ENCODE measurements at regions not wholly inside any gene's neighbourhood (a gene's known extent, or its start where the extent isn't known, plus 50 kb on each side); places are given as distances from the start of the nearest gene placed in this dataset.
"Not testable (repeated sequence)": the region's sequence is repeated elsewhere in the genome, so short reads cannot be mapped to it uniquely, and the experiment has no call there.

DNA sequence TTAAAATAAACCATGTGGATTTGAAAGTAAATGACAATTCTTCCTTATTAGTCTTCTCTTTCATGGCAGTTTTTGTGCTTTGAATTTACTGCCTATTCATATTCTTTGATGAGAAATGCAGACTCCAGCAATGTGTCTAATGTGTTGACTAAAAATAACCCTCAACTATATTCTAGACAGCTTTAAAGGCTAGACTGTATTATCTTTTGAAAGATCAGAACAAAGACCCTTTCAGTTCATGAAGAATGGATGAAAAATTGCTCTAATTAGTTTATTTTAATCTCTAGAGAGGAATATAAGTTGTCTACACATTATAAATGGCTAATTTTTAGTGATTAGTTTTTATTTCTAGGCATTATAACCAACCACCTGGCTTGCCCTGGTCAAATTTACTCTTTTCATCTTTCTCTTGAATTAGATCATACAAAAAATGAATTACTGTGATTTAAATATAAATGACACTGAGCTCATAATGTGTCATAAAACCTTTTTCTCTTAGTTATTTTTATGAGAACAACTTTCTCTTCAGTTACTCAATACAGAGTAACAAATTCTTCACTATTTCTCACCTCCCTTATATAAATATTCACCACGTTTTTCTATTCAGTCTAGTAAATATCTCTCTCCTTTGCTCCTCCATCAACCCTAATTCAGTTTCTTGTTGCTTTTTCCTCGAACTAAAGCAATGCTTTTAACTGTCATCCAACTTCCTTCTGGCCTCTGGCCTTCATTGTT is 428.5 kb upstream of the TMPRSS15 start:
- no peak for DNase-seq (ENCODE audit: low read depth)

GRCh38 chr21:18832950-18833349 is 429.4 kb upstream of the TMPRSS15 start:
- no peak for DNase-seq (ENCODE audit: low read depth)

DNA sequence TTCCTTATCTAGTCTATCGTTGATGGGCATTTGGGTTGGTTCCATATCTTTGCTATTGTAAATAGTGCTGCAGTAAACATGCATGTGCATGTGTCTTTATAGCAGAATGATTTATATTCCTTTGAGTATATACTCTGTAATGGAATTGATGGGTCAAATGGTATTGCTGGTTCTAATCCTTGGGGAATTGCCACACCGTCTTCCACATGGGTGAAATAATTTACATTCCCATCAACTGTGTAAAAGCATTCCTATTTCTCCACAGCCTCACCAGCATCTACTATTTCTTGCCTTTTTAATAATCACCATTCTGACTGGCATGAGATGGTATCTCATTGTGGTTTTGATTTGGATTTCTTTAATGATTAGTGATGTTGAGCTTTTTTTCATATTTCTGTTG is 430.5 kb upstream of the TMPRSS15 start:
- DNase-seq (ENCODE audit: low read depth) = not testable (repeated sequence)

GRCh38 chr21:18840239-18840638 is 436.7 kb upstream of the TMPRSS15 start:
- no peak for DNase-seq (ENCODE audit: low read depth)

GRCh38 chr21:18857606-18858005 is 454.0 kb upstream of the TMPRSS15 start:
- not testable (repeated sequence) for DNase-seq (ENCODE audit: low read depth)

GRCh38 chr21:18869104-18869503 is 465.5 kb upstream of the TMPRSS15 start:
- no peak for DNase-seq (ENCODE audit: low read depth)

- no peak for DNase-seq (ENCODE audit: low read depth)
These were observed 474.3 kb upstream of the TMPRSS15 start for GRCh38 chr21:18877917-18878316.

DNA sequence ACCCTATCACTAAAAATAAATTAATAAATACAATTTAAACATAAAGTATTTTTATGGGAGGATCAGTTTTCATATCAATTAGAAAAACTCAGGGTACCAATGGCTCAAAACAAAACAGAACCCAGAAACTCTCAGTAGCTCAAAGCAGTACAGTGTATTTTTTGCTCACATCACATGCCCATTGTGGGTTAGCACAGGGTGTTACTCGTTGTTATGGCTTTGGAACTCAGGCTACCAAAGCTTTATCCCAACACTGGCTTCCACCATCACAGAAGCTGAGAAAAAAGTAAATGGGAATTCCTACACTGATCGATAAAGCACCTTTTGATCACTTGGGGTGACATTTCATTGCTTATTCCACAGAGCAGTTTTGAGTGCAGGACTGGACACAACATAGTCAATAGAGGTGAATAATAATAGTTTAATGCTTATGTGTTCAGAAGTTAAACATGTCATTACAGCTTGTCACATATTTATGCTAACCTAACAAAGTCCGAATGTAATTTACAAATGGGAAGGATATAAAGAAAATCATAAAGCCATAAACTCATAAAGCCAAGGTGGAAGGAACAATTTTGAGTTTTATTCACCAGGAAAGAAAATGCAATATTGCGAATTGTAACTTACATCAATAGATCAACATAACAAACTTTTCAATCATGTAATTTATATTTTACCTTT is 484.5 kb upstream of the TMPRSS15 start:
- DNase-seq (ENCODE audit: low read depth) = no peak

DNA sequence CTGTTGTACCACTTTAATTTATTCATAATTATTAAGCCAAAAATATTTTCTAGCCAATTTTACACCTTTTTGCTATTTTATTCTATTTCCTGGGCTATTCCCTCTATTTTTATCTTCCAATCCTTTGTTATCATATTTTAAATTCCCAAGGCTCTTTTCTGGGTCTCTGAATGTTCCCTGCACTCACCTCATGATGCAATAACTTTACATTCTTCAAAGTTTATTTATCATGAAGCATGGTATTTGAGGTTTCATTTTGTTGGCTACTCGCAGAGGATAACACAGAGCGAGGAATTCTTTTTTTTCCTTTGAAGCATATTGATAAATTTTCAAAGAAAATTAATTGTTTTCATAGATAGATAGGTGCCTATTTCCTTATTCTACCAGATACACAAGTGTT is 489.8 kb upstream of the TMPRSS15 start:
- DNase-seq (ENCODE audit: low read depth) = no peak

DNA sequence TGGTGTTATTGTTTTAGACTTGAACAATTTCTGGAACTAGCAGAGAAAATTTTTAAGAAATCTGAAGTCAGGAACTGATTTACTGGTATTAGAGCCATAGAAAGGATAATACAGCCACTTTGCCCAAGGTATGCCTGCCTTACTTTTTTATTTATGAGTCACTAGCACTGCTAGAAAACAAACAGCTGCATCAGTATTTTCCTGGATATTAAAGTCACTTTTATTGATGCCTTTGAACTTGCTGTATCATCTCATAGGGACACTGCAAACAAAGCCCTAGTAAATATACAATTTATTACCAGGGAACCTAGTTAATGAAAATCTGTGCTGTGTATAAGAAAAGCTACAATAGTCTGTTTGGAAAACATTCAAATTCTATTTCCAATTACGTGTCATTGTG is 490.8 kb upstream of the TMPRSS15 start:
- DNase-seq (ENCODE audit: low read depth) = no peak

DNA sequence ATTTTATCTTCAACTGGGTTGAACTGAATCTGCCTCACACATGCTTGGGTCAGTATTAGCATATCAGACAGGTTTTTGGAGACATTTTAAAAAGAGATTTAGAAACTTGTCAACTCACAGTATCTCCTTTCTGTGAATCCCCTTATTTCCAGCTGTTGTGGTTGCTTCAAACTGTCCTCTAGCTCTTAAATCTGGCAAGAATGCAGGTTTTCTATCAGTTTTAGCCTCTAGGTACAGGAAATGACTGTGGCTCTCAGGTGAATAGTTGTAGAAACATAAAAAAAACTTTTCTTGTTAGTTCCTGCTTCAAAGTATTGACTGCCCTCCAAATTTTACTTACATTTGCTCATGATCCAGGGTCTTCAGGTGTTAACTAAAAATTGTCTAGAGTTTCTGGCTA is 495.7 kb upstream of the TMPRSS15 start:
- no peak for DNase-seq (ENCODE audit: low read depth)

DNA sequence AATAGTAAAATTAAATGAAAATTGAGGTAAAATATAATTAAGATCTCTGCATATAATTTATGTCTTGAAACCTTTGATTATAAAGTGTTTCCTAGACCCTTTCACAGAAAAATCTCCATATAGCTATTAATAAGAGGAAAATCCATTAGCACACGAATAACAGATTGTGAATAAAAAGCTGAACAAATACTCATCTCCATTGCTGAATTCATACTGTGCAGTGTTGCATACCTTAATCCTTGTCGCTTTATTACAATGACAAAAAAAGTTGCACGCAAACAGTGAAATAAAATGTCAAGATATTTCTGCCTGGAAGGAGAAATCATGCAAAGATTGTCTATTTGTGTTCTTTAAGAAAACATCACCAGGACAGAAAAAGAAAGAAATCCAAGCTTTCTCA is 499.1 kb upstream of the TMPRSS15 start:
- DNase-seq (ENCODE audit: low read depth) = no peak

DNA sequence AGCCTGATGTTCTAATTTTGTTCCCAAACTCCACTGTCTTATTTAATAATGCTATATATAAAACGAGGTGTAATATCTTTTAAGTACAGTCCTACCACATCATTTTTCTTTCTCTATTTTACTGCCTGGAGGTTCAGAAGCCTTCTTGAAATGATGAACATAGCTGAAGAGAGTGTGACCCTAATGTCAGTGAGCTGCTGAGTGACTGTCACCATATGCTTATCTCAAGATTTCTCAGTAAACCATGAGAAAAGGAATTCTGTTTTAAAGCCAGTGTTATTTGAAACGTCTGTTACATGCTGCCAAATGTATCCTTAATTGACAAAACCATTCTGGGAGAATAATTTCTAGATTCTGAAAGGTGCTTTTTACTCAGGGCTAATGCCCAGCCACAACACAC is 503.5 kb upstream of the TMPRSS15 start:
- DNase-seq (ENCODE audit: low read depth) = no peak

DNA sequence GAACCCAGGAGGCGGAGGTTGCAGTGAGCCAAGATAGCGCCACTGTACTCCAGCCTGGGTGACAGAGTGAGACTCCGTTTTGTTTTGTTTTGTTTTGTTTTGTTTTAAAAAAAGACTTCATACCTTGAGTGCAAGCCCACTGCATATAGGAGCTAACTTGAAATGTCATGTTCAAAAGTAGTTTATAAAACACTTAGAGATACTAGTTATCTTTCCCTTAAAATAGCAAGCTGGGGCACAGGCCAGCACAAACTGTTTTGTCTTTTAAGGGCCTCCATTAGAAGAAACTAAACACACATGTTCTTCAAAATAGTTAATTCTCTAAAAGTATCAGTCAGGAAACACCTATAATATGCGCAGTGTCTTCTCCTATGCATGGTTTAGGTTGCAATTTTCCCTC is 505.1 kb upstream of the TMPRSS15 start:
- DNase-seq (ENCODE audit: low read depth) = no peak

GRCh38 chr21:18913914-18914313 is 510.3 kb upstream of the TMPRSS15 start:
- no peak for DNase-seq (ENCODE audit: low read depth)

DNA sequence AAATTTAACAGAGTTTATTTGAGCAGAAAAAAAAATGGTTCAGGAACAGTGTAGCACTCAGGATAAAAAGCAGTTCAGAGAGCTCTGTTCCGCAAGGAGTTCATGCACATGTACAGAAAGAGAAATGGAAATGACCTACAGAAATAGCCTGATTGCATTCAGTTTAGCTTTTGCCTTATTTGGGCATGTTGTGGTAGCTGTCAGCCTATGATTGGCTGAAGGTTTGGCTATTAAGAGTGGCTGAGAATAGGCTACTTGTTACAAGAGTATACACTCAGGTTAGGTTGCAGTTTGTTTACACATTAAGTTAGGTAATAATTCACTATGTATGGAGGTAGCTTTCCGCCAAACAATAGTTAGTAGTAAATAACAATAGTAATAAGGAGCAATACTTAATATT is 511.0 kb upstream of the TMPRSS15 start:
- DNase-seq (ENCODE audit: low read depth) = no peak

- DNase-seq (ENCODE audit: low read depth) = no peak
These were observed 514.0 kb upstream of the TMPRSS15 start for GRCh38 chr21:18917622-18918021.

- DNase-seq (ENCODE audit: low read depth) = no peak
These were observed 527.7 kb upstream of the TMPRSS15 start for GRCh38 chr21:18931237-18931636.

DNA sequence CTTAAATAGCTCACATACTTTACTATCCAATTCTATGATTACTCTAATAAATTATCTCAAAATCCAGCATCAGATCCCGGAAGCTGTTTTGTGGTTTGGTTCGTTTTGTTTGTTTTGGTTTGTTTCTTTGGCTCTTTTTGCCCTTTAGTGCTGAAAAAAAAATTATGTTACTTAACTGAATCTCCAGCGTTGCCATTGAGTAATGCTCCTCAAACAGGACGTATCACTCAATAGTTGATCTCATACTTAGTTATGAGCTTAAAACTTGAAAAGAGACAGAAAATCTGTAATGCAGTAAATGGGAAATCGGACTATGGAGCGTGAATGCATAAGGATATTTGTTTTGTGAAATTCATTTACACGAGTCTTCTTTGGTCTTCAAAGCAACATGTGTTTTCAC is 533.8 kb upstream of the TMPRSS15 start:
- no peak for DNase-seq (ENCODE audit: low read depth)

DNA sequence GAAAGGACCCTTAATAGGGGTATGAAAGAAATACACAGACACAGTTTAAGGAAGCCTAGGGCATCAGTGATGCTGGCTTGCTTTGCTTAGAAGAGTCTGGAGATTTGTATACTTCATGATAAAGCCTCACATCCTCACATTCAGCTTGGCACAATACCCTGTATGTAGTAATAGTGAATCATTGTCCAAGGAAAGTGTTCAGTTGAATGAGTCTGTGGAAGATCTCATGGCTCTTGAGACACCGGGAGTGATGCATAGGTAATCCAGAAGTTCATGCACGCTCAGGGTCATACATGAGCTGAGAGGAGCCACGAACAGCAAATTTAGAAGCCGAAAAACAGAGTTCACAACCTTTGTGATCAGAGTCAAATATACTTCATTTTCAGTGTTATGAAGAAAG is 537.2 kb upstream of the TMPRSS15 start:
- DNase-seq (ENCODE audit: low read depth) = no peak

DNA sequence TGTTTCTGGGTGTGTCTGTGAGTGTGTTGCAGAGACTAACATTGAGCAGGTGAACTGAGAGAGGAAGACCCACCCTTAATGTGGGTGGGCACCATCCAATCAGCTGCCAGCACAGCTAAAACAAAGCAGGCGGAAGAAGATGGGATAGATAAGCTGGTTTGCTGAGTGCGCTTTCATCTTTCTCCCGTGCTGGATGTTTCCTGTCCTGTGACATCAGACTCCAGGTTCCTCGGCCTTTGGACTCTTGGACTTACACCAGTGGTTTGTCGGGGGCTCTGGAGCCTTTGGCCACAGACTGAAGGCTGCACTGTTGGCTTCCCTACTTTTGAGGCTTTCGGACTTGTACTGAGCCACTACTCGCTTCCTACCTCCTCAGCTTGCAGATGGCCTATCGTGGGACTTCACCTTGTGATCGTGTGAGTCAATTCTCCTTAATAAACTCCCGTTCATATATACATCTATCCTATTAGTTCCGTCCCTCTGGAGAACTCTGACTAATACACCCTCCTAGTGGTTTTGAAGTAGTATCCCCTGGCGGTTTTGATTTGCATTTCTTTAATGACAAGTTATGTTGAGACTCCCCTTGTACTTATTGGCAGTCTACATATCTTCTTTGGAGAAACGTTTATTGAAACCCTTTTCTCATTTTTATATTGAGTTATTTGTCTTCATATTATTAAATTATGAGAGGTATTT is 546.6 kb upstream of the TMPRSS15 start:
- DNase-seq (ENCODE audit: low read depth) = no peak

DNA sequence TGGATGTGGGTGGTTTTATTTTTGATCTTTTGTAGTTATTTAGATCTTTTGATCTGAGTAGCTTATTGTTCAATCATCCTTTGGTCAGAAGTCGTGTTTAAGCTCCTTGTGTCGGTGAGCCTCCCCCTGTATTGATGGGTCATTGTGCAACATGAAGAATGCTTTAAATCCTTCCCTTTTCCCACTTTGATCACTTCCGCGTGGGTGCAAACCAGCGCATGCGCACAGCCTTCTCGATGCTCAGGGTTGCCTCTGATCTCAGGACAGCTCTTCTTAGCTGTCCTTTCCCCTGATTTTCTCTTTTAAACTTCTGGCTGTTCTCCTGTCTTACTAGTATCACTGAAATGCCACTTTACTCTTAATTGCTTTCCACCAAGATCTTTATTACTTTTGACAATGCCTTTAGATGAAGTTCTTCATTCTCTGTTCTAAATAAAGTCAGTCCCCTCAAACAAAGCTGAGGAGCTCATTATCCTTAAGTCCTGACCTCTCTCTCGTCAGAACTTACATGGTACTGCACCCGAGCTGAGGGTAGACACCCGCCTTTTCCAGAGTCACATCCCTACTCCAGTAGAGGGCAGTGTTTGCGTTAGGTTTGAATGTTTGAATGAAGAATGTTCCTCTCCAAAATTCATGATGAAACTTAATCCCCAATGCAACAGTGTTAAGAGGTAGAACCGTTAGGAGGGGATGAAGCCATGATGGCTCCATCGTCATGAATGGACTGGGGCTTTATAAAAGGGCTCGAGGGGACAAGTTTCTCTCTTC is 547.9 kb upstream of the TMPRSS15 start:
- DNase-seq (ENCODE audit: low read depth) = no peak

GRCh38 chr21:18954441-18954844 is 550.9 kb upstream of the TMPRSS15 start:
- no peak for DNase-seq (ENCODE audit: low read depth)
